RWPE2 (cell line): ENCODE measurements at regions not wholly inside any gene's neighbourhood (a gene's known extent, or its start where the extent isn't known, plus 50 kb on each side); places are given as distances from the start of the nearest gene placed in this dataset.

ENCODE experiments used
- ATAC-seq: fragments of 200-7000 bp; cut with Tn5 transposase; 3 replicates; pipeline ENCODE4 v1.9.1; 2021; ENCODE audit warnings: low read depth
- DNase-seq: peaks from one replicate; pipeline ENCODE4 v3.0.0-alpha.2; 2020; ENCODE audit warnings: low spot score
- H3K27ac ChIP-seq: fragments of 450-650 bp; 2 replicates; pipeline ENCODE4 v1.5.1; 2017; ENCODE audit warnings: mild to moderate bottlenecking; ENCODE audit not compliant: poor library complexity, severe bottlenecking
- H3K27me3 ChIP-seq: fragments of 250-450 bp; sonication (Bioruptor Pico); 2 replicates; pipeline ENCODE4 v1.5.1; 2021; ENCODE audit warnings: mild to moderate bottlenecking, moderate library complexity; ENCODE audit not compliant: insufficient read depth, poor library complexity, severe bottlenecking
- H3K36me3 ChIP-seq: fragments of 250-450 bp; sonication (Bioruptor Pico); 2 replicates; pipeline ENCODE4 v1.5.1; 2020; ENCODE audit warnings: low read depth, mild to moderate bottlenecking, moderate library complexity
- H3K4me1 ChIP-seq: fragments of 250-450 bp; sonication (Bioruptor Pico); 2 replicates; pipeline ENCODE4 v1.5.1; 2021; ENCODE audit warnings: mild to moderate bottlenecking, moderate library complexity; ENCODE audit not compliant: insufficient read depth, poor library complexity, severe bottlenecking
- H3K4me3 ChIP-seq: fragments of 250-450 bp; sonication (Bioruptor Pico); 2 replicates; pipeline ENCODE4 v1.5.1; 2021; ENCODE audit warnings: mild to moderate bottlenecking, moderate library complexity; ENCODE audit not compliant: severe bottlenecking
- H3K9me3 ChIP-seq: fragments of 250-450 bp; sonication (Bioruptor Pico); 2 replicates; pipeline ENCODE4 v1.5.1; 2021; ENCODE audit warnings: mild to moderate bottlenecking, moderate library complexity; ENCODE audit not compliant: severe bottlenecking
- TF ChIP-seq, protein P1 (sequence below): fragments of 450-650 bp; IDR thresholded peaks from one replicate; pipeline ENCODE4 v1.5.1; 2017; ENCODE audit warnings: mild to moderate bottlenecking, moderate library complexity; ENCODE audit not compliant: poor library complexity, severe bottlenecking

DNA sequence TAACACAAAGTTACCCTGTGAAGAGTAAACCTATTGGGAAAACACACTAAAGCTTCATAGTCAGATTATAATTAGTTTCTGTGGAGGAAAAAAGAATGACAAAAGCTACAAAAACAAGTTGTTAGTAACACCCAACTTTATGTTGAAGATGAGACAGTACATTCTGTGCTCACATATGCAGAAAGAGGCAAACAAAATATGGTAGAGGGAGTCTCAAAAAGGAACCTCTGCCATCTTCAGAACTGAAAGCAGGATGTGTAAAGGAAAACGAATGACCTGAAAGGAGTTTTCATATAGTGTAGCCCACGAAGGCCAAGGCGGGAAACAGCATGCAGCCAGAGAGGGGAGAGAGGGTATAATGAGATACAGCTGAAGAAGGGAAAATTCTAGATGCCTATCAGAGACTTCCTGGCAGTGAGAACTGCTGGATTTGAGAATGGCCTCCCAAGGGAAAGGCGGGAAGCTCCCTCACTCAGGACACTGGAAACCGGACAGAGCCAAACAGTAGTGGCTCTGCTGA is 84.1 kb upstream of the HEY2 start:
- ATAC-seq, result no peak
- H3K9me3 ChIP-seq, result no peaks in the 10 kb centered on the region
- peaks cover 2% of the 10 kb centered on the region for H3K27me3 ChIP-seq
- H3K27ac ChIP-seq, result no peak overlapping the region
- no peaks in the 10 kb centered on the region for H3K4me1 ChIP-seq
- TF ChIP-seq, protein P1, sequence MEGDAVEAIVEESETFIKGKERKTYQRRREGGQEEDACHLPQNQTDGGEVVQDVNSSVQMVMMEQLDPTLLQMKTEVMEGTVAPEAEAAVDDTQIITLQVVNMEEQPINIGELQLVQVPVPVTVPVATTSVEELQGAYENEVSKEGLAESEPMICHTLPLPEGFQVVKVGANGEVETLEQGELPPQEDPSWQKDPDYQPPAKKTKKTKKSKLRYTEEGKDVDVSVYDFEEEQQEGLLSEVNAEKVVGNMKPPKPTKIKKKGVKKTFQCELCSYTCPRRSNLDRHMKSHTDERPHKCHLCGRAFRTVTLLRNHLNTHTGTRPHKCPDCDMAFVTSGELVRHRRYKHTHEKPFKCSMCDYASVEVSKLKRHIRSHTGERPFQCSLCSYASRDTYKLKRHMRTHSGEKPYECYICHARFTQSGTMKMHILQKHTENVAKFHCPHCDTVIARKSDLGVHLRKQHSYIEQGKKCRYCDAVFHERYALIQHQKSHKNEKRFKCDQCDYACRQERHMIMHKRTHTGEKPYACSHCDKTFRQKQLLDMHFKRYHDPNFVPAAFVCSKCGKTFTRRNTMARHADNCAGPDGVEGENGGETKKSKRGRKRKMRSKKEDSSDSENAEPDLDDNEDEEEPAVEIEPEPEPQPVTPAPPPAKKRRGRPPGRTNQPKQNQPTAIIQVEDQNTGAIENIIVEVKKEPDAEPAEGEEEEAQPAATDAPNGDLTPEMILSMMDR, result no peak
- DNase-seq, result no peak
- no peaks in the 10 kb centered on the region for H3K36me3 ChIP-seq
- H3K4me3 ChIP-seq, result no peak overlapping the region

DNA sequence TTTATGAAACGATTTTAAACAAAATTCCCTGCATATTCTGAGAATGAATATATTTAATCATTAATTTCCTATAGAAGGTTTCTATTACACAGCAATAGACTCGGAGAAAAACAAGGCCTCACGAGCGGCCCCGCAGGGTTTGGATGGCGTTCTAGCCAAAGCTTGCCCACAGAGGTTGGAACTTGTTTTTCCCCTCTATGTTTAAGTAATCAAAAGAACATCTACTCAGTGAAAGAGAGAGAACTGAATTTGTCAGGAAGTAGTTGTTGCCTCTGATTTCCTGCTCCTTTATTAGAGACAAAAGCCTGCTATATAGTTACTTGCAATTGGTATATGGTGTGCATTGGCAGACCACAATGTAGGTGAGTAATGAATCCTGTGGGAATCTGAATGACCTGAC is 82.1 kb upstream of the HEY2 start:
- ATAC-seq (no peak), DNase-seq (no peak)
- Histone ChIP-seq H3K27ac (no peak overlapping the region), H3K4me1 (no peaks in the 10 kb centered on the region), H3K9me3 (no peaks in the 10 kb centered on the region), H3K4me3 (no peak overlapping the region), H3K36me3 (no peaks in the 10 kb centered on the region), H3K27me3 (peaks cover 2% of the 10 kb centered on the region)
- TF ChIP-seq, protein P1, result no peak

DNA sequence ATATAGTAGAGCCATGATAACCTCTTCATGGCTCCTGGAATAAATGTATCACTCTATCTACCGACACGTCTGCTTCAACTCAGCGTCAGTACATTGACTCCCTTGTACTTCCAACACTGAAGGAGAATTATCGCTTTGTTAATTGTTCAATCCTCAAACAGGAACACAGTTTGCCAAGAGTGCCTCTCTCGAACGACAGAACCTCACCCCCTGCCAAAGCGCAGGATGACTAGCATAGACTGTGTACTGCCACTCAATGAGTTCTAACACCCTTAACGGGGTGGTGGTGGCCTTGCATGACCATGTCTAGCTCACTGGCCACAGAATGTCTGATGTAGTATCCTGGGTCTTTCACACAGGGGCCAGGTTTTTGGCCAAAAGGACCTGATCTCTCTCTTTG is 81.4 kb upstream of the HEY2 start:
- Histone ChIP-seq H3K36me3 (no peaks in the 10 kb centered on the region), H3K4me3 (no peak overlapping the region), H3K27me3 (peaks cover 2% of the 10 kb centered on the region), H3K9me3 (no peaks in the 10 kb centered on the region), H3K4me1 (no peaks in the 10 kb centered on the region), H3K27ac (no peak overlapping the region)
- DNase-seq (no peak), ATAC-seq (no peak)
- TF ChIP-seq, protein P1, result no peak

DNA sequence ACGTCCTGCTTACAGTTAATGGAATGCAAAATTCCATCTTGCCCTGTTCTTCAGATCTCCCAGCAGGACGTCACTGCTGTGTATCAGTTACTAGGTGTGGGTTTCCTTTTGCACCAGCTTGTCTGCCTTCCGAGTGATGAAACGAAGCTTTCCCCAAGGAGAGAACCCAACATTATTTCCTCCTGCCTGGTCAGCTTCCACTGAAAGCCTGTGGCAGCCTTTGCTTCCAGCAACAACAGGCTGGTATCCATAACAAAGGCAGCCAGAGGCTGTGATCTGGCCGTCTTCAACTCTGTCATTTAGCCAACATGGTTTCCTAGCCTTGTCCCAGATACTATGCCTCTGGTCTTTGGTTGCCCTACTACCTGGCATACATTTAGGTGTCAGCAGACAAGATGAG is 78.9 kb upstream of the HEY2 start:
- TF ChIP-seq, protein P1, result no peak
- Histone ChIP-seq H3K9me3 (no peaks in the 10 kb centered on the region), H3K4me3 (no peak overlapping the region), H3K4me1 (no peaks in the 10 kb centered on the region), H3K27me3 (no peaks in the 10 kb centered on the region), H3K36me3 (no peaks in the 10 kb centered on the region), H3K27ac (no peak overlapping the region)
- ATAC-seq (no peak), DNase-seq (no peak)

DNA sequence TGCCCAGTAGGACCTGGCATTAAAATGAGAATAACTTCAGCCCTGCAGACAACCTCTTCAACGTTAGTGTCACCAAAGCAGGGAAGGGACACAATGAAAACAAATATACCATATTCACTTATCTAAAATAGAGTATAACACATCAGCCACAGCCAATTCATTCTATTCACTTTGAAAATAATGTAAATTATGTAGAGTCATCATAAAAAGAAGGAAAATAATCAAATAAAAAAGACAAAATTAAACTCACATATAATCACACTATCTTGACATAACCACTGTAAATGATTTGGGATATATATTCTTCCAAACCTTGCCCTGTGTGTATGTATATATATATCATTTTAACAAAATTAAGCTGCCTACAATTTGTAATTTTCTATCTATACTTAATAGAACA is 78.1 kb upstream of the HEY2 start:
- no peaks in the 10 kb centered on the region for H3K36me3 ChIP-seq
- H3K4me1 ChIP-seq, result no peaks in the 10 kb centered on the region
- H3K27ac ChIP-seq, result no peak overlapping the region
- ATAC-seq (no peak), DNase-seq (no peak)
- no peaks in the 10 kb centered on the region for H3K27me3 ChIP-seq
- TF ChIP-seq, protein P1, result no peak
- H3K9me3 ChIP-seq, result no peaks in the 10 kb centered on the region
- H3K4me3 ChIP-seq, result no peak overlapping the region
